Adrenal gland (tissue), 9 donors: ENCODE measurements at regions not wholly inside any gene's neighbourhood (a gene's known extent, or its start where the extent isn't known, plus 50 kb on each side); places are given as distances from the start of the nearest gene placed in this dataset.

ENCODE experiments used
- DNase-seq, 7 donors: peaks; one replicate each; pipeline ENCODE4 v3.0.0-alpha.2; 2019 to 2020
- H3K27ac ChIP-seq, 5 donors: fragments of 200-600 bp; sonication (generic) in 4 of 5; 1 replicate in 3 of 5; 2 replicates in 2 of 5; pipeline versions ENCODE4 v1.5.1 to v1.8.0; 2016 to 2020; ENCODE audit warnings: mild to moderate bottlenecking in 1 of 5
- H3K27me3 ChIP-seq: fragments of 200-600 bp; 2 replicates; pipeline ENCODE4 v1.8.0; 2021
- H3K36me3 ChIP-seq, 2 donors: fragments of 200-600 bp; replicated peaks in 1 of 2; 1 replicate in 1 of 2; 2 replicates in 1 of 2; pipeline versions ENCODE4 v1.5.1 to v1.8.0; 2018 to 2022
- H3K4me1 ChIP-seq, 2 donors: fragments of 200-600 bp; replicated peaks in 1 of 2; 1 replicate in 1 of 2; 2 replicates in 1 of 2; pipeline versions ENCODE4 v1.5.1 to v1.8.0; 2018 to 2021
- H3K4me3 ChIP-seq, 4 donors: fragments of 200-600 bp; sonication (generic) in 3 of 4; one replicate each; pipeline ENCODE4 v1.5.1; 2016 to 2018
- H3K9me3 ChIP-seq, 3 donors: fragments of 200-600 bp; sonication (generic) in 1 of 3; replicated peaks in 1 of 3; 1 replicate in 2 of 3; 2 replicates in 1 of 3; pipeline versions ENCODE4 v1.5.1 to v1.8.0; 2016 to 2021
- POLR2A ChIP-seq, 2 donors: fragments of 450-650 bp; IDR thresholded peaks; one replicate each; pipeline ENCODE4 v1.6.1; 2017; ENCODE audit warnings: antibody characterized with exemption in 2 of 2, mild to moderate bottlenecking in 2 of 2, moderate library complexity in 1 of 2
- WGBS, 4 donors: extraction: QIAGEN DNeasy Blood & Tissue Kit in 2 of 4; methylation state at CpG; one replicate each; pipeline versions ENCODE4 v1.1.5 to v1.1.7; 2013 to 2017; 5-methylcytosine and 5-hydroxymethylcytosine counted together
- intact Hi-C, 2 donors: fragments of 100-400 bp; cut with DNase I; formaldehyde crosslinking; loops; one replicate each; pipeline versions ENCODE4 v1.14.1 to v1.15.0; 2022 to 2023
- TF ChIP-seq, protein P1 (sequence below), 6 experiments: fragments of 450-650 bp in 4 of 6; fragments of 200-600 bp in 2 of 6; sonication (generic) in 1 of 6; IDR thresholded peaks; 1 replicate in 5 of 6; 2 replicates in 1 of 6; pipeline versions ENCODE4 v1.5.1 to v1.8.0; 2016 to 2021; ENCODE audit warnings: antibody characterized with exemption in 6 of 6, mild to moderate bottlenecking in 2 of 6, moderate library complexity in 1 of 6
- donor health status: healthy with polysubstance abuse.
- donor health status: Bipolar disorder and iron deficiency.
- donor health status: DM: yes; HTN: yes; CAD: no.
- donor health status: DM: no; HTN: no; CAD: no.
- donor health status: DM: no; HTN: no; CAD: no.

DNA sequence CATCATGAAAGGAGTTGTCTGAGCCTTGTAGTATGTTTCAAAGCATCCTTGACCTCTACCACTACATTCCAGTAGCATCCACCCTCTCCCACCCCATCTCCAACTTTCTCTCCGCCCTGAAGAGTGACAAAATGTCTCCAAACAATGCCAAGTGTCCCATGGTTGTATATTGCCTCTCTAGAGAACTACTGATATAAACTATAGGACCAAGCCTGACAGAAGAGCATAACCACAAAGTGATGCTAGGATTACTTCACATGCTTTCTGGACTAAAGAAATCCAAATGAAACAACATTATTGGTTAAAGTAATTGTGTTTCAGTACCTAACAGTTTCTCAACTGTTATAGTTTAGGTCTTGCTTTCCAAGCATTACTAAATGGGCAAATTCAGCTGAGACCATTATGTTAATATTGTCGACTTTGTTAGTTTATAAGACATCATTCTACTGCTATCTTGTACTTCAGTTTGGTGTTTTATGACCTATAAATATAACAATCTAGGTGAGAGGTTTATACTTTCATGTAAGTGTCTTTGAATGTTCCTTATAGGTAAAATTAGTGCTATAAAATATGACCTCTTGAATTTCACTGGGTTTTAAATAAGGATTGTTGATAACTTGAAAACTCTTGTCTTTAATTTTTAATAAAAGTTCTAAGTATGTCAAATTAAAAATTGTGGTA, 117.4 kb downstream of the SUCNR1 start:
- TF ChIP-seq, protein P1, sequence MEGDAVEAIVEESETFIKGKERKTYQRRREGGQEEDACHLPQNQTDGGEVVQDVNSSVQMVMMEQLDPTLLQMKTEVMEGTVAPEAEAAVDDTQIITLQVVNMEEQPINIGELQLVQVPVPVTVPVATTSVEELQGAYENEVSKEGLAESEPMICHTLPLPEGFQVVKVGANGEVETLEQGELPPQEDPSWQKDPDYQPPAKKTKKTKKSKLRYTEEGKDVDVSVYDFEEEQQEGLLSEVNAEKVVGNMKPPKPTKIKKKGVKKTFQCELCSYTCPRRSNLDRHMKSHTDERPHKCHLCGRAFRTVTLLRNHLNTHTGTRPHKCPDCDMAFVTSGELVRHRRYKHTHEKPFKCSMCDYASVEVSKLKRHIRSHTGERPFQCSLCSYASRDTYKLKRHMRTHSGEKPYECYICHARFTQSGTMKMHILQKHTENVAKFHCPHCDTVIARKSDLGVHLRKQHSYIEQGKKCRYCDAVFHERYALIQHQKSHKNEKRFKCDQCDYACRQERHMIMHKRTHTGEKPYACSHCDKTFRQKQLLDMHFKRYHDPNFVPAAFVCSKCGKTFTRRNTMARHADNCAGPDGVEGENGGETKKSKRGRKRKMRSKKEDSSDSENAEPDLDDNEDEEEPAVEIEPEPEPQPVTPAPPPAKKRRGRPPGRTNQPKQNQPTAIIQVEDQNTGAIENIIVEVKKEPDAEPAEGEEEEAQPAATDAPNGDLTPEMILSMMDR (IDR thresholded peaks at IDR 0.05), result no peak
- TF ChIP-seq POLR2A (IDR thresholded peaks at IDR 0.05), result no peak
- H3K4me3 ChIP-seq, result no peak overlapping the region
- no peak for DNase-seq
- no peaks in the 10 kb centered on the region for H3K27me3 ChIP-seq
- WGBS, 4 donors, result 51 to 71% (median 61%) methylated on average over 2 of the region's 2 CpGs
- intact Hi-C loops, result no loop called here
- no peaks in the 10 kb centered on the region for H3K4me1 ChIP-seq
- H3K9me3 ChIP-seq, result no peaks in the 10 kb centered on the region
- H3K27ac ChIP-seq, result no peak overlapping the region
- no peaks in the 10 kb centered on the region for H3K36me3 ChIP-seq

DNA sequence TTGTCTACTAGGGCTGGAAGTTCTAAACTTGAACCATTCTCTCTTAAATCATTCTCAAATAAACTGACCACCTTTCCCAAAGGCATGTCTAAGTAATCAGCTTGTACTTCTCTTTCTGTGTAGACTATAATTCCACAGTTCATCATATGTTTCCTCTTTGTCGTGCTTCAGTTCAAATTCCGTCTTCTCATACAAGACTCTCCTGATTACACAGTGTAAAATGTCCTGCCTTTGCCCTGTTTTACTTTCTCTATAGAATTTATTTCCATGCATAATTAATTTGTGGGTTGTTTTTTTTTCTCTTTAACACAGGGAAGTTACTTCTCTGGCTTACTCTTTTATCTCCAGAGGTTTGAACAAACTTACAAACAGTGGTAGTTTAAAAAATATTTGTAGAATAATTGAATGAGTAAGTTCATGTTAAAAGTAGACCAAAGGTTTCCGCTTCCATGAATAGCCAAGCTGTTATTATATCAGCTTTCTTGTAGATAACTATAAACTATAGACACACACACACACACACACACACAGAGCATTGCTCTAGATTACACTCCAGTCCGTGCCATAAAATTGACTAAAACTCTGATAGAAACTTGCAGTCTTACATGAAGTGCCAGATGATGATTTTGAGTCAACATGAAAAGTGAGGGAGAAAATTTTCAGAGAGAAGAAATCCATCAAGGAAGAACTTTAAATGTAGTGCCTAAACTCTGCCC, 119.0 kb downstream of the SUCNR1 start:
- Histone ChIP-seq H3K27ac (no peak overlapping the region), H3K4me3 (no peak overlapping the region), H3K27me3 (no peaks in the 10 kb centered on the region), H3K4me1 (no peaks in the 10 kb centered on the region), H3K36me3 (no peaks in the 10 kb centered on the region), H3K9me3 (no peaks in the 10 kb centered on the region)
- WGBS, 4 donors, result 80 to 90% (median 84%) methylated on average over 4 of the region's 4 CpGs
- DNase-seq, result no peak
- TF ChIP-seq POLR2A (IDR thresholded peaks at IDR 0.05), result no peak
- TF ChIP-seq, protein P1 (IDR thresholded peaks at IDR 0.05), result no peak
- intact Hi-C loops, result no loop called here

DNA sequence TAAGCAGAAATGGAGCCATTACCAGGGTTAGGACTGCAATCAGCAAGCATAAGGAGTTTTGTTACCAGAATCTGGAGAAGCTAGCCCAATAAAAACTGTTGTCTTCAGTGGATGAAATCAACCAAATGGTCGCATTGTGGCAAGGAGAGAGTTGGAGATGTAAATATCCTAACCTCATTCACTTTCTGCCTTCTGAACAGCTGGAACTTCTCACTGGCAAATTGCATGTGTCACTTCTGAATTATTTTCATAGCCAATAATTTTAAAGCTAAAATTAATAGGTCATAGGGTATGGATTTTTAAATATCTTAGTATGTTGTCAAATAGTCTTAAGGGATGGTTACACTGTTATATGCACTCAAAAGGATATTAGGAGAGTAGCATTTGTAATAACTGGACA, 121.6 kb downstream of the SUCNR1 start:
- no peak overlapping the region for H3K27ac ChIP-seq
- H3K9me3 ChIP-seq, result no peaks in the 10 kb centered on the region
- no peak for DNase-seq
- WGBS, 4 donors, result 90 to 95% (median 90%) methylated on average over 1 of the region's 1 CpG
- intact Hi-C loops, result no loop called here
- no peak overlapping the region for H3K4me3 ChIP-seq
- TF ChIP-seq, protein P1 (IDR thresholded peaks at IDR 0.05), result no peak
- no peak for TF ChIP-seq POLR2A (IDR thresholded peaks at IDR 0.05)
- H3K27me3 ChIP-seq, result no peaks in the 10 kb centered on the region
- no peaks in the 10 kb centered on the region for H3K36me3 ChIP-seq
- no peaks in the 10 kb centered on the region for H3K4me1 ChIP-seq

DNA sequence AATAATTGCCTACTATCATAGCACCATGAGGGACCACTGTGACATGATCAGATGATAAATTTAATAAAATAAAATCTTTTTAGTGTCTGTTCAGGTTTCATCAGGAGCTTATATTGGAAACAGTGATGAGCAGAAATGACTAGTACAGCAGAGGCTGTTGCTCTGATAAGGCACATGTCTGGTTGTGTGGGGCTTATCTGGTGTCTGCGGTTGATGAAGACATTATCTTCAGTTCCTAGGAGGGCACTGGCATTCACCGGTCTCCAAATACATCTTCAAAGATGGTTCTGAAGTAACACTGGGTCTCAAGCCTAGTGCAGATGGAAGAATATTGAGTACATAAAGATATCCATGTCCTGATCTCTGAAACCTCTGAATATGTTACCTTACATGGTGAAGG, 125.3 kb downstream of the SUCNR1 start:
- no peak for TF ChIP-seq POLR2A (IDR thresholded peaks at IDR 0.05)
- TF ChIP-seq, protein P1 (IDR thresholded peaks at IDR 0.05), result no peak
- DNase-seq, result no peak
- no peak overlapping the region for H3K4me3 ChIP-seq
- no peaks in the 10 kb centered on the region for H3K9me3 ChIP-seq
- H3K4me1 ChIP-seq, result no peaks in the 10 kb centered on the region
- intact Hi-C loops, result no loop called here
- no peaks in the 10 kb centered on the region for H3K36me3 ChIP-seq
- H3K27me3 ChIP-seq, result no peaks in the 10 kb centered on the region
- no peak overlapping the region for H3K27ac ChIP-seq
- 83 to 96% (median 89%) methylated on average over 2 of the region's 2 CpGs for WGBS, 4 donors
